AG04450 (cell line): ENCODE measurements at regions not wholly inside any gene's neighbourhood (a gene's known extent, or its start where the extent isn't known, plus 50 kb on each side); places are given as distances from the start of the nearest gene placed in this dataset.

Experiments used
- CTCF ChIA-PET: fragments of 300-600, 350-600 bp; formaldehyde crosslinking; extraction: SDS; loops from one replicate; lab custom pipeline; 2022; ENCODE audit warnings: antibody characterized with exemption, inconsistent platforms; lab: Charles Lee
- POLR2A ChIA-PET: fragments of 350-600 bp; formaldehyde crosslinking; extraction: SDS; loops from one replicate; lab custom pipeline; 2021; ENCODE audit warnings: antibody characterized with exemption, inconsistent platforms; lab: Yijun Ruan, JAX
- DNase-seq: peaks from one replicate; pipeline ENCODE4 v3.0.0-alpha.2; 2011; ENCODE audit warnings: low read depth, low spot score
- H3K27ac ChIP-seq: one replicate; pipeline ENCODE4 v1.5.1; 2012; ENCODE audit warnings: low read depth, low read length, control low read depth
- H3K27me3 ChIP-seq: one replicate; pipeline ENCODE4 v1.6.0; 2012; ENCODE audit warnings: low read length; ENCODE audit not compliant: control insufficient read depth, insufficient read depth
- H3K4me3 ChIP-seq: 2 replicates; pipeline ENCODE4 v1.5.1; 2011; ENCODE audit warnings: mild to moderate bottlenecking, low read depth, low read length, control low read depth
- H3K9me3 ChIP-seq: 2 replicates; pipeline ENCODE4 v1.5.1; 2012; ENCODE audit warnings: low read length; ENCODE audit not compliant: control insufficient read depth, insufficient read depth
- CTCF ChIP-seq: IDR thresholded peaks from 2 replicates; pipeline ENCODE4 v1.5.1; 2011; ENCODE audit warnings: low read depth, low read length, control low read depth, inconsistent platforms

DNA sequence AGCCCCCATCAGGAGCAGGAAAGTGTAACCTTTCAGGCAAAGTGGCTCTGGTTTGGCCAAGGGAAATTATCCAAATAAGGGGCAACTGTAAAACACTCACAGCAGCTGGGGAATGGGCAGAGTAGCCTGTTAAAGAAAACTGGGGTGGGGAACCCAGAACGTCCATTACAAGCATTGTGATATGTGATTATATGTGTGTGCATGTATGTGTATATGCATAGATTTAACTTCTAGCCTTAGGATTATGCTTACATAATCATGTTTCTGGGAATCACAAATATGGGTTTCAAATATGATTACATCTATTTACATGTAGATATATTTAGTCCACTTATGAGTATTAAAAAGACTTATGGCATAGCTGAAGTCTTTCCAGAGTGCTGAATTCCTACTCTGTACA, 278.1 kb upstream of the JAG1 start:
- no peak overlapping the region for H3K27ac ChIP-seq
- no peak for TF ChIP-seq CTCF
- POLR2A ChIA-PET = no interaction called here

GRCh38 chr20:10953437-10953836, 279.6 kb upstream of the JAG1 start:
- DNase-seq = no peak
- no peaks in the 10 kb centered on the region; the same call in 1 of the 2 replicates for H3K9me3 ChIP-seq
- H3K27ac ChIP-seq = no peak overlapping the region
- CTCF ChIA-PET = no interaction called here
- POLR2A ChIA-PET = no interaction called here
- no peak overlapping the region for H3K4me3 ChIP-seq
- TF ChIP-seq CTCF = no peak
- H3K27me3 ChIP-seq = peaks cover 5% of the 10 kb centered on the region

More for the DNA sequence above, 278.1 kb upstream of the JAG1 start:
- Histone ChIP-seq H3K27me3 (peaks cover 3% of the 10 kb centered on the region), H3K4me3 (no peak overlapping the region), H3K9me3 (no peaks in the 10 kb centered on the region)
- CTCF ChIA-PET = no interaction called here
- DNase-seq = no peak

DNA sequence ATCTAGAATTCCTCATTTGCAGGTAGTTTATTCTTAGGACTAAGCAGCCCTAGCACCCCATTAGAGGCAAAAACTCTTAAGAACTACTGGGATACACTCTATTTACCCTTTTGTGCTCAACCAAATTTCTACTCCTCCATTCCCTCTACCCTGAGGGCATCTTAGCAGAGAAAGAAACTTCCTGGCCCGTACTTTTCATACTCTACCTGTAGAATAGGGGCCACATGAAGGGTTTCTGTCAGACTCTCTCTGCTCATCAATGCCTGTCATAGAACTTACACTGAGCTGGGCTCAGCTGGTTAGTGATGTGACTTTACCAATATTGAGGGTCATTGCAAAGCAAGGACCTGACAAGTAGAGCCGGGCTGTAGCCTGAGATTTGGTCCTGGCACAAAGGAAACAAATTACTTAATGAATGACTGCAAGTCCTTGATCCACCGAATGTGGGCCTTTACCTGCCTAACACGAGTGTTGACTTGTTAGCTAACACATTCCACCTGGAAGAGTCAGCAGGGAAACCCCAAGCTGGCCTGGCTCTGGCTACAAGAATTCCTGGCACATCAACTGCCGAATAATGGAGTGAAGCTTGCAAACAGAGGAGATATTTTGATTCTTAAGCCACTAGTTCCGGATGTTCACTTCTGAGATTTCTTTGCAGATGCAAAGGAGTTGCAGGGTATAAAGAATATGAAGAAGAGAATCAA, 280.5 kb upstream of the JAG1 start:
- CTCF ChIA-PET = no interaction called here

GRCh38 chr20:10954908-10955580, 281.2 kb upstream of the JAG1 start:
- ChIA-PET CTCF (no interaction called here), POLR2A (no interaction called here)
- Histone ChIP-seq H3K27ac (no peak overlapping the region), H3K27me3 (peaks cover 5% of the 10 kb centered on the region), H3K9me3 (no peaks in the 10 kb centered on the region; the same call in 1 of the 2 replicates), H3K4me3 (no peak overlapping the region)
- no peak for DNase-seq
- TF ChIP-seq CTCF = no peak

More for the DNA sequence above, 280.5 kb upstream of the JAG1 start:
- POLR2A ChIA-PET = no interaction called here
- no peaks in the 10 kb centered on the region; the same call in 1 of the 2 replicates for H3K9me3 ChIP-seq
- H3K27me3 ChIP-seq = peaks cover 5% of the 10 kb centered on the region
- no peak for TF ChIP-seq CTCF
- no peak overlapping the region for H3K4me3 ChIP-seq
- no peak overlapping the region for H3K27ac ChIP-seq
- no peak for DNase-seq

GRCh38 chr20:10958279-10958678, 284.5 kb upstream of the JAG1 start:
- H3K4me3 ChIP-seq = no peak overlapping the region
- POLR2A ChIA-PET = interaction anchor here (0.6 to 0.9 kb wide), 2 partner anchors 39 to 299 kb away, joined by 3 to 6 read pairs; no protein-coding TSS in a partner anchor
- no peak for DNase-seq
- CTCF ChIA-PET = interaction anchor here (0.6 kb wide), 1 partner anchor 400 kb away, joined by 3 read pairs; no protein-coding TSS in a partner anchor
- no peak overlapping the region for H3K27ac ChIP-seq
- no peaks in the 10 kb centered on the region; the same call in 1 of the 2 replicates for H3K9me3 ChIP-seq
- H3K27me3 ChIP-seq = peaks cover 3% of the 10 kb centered on the region
- TF ChIP-seq CTCF = no peak
